Erythroblast (primary cell): ENCODE measurements at regions not wholly inside any gene's neighbourhood (a gene's known extent, or its start where the extent isn't known, plus 50 kb on each side); places are given as distances from the start of the nearest gene placed in this dataset.

Experiments used
- DNase-seq, 2 experiments: peaks; one replicate each; lab custom pipeline; 2025; lab: John Stamatoyannopoulos, UW
- GATA1 ChIP-seq: IDR thresholded peaks from 2 replicates; pipeline ENCODE4 v1.6.1; 2011; ENCODE audit warnings: low read depth, mild to moderate bottlenecking, control low read depth, low read length, moderate library complexity
- POLR2A ChIP-seq: IDR thresholded peaks from 2 replicates; pipeline ENCODE4 v1.6.1; 2011; ENCODE audit warnings: mild to moderate bottlenecking, low read length

DNA sequence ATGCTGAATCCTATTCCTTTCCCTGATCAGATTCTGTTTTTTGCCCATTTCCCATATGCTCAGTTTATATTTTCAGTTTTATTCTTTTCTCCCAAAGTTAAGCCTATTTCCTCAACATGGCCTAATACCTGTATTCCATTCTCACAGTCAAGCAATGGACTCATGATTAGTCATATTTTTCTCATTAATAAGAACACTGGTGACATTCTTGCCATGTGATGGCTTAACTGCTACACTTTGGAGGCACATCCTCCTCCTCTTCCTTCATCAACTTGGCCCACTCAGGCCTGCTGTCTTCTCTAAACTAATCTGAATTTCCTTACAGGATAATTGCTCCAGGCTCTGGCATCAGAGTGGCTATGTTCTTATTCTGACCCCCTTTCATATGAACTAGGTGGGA, 679.2 kb downstream of the NYAP2 start:
- TF ChIP-seq GATA1 (no peak), POLR2A (no peak)
- DNase-seq, result no peak

DNA sequence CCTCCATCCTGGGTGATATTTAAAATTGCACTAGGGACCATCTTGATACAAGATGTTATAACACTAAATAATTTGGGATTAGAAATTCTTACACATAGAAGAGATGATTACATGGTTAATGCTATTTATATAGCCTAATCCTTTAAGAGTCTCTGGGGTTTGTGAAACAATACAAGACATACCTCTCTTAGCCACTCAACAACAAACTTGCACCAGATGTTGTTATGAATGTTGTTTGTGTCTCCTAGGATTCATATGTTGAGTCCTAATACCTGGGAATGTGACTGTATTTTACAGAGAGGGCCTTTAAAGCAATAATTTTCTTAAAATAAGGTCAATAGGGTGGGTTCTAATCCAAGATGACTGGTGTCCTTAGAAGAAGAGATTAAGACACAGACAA, 678.3 kb downstream of the NYAP2 start:
- TF ChIP-seq POLR2A (no peak), GATA1 (no peak)
- no peak for DNase-seq

DNA sequence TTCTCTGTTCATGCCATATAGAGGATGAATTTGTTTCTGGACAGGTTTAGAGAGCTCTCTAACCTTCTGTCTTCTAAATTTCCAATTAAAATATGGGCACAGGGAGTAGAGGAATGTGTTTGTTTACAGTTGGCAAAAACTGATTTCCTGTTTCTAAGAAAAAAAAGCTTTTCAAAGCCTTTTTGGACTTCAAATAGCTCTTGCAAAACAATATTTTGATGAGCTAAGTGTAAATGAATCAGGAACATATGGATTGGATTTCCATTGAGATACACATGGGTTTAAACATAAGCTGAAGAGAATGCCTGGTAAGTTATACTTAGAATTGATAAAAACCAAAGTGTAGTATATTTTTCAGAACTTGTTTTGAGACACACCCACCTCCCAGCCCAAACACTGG, 677.5 kb downstream of the NYAP2 start:
- DNase-seq, result no peak
- no peak for TF ChIP-seq POLR2A

DNA sequence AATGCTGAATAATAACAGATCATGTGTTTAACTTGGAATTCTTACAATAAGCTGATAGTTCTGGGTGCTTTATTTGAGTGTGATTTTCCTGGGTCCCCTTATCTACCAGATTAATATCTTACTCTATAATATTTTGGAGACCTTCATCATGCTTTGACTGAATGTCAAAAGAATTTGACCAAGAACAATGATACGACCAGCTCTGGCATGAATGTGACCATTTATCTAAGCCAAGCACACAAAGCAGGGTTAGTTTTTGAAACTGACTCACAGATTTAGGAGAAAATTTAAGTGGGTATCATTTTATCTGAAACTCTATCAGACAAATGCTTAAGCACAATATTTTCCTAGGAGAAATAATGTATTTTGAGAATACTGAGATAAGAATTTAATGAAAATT, 677.0 kb downstream of the NYAP2 start:
- no peak for TF ChIP-seq POLR2A
- no peak for TF ChIP-seq GATA1
- DNase-seq, result no peak

DNA sequence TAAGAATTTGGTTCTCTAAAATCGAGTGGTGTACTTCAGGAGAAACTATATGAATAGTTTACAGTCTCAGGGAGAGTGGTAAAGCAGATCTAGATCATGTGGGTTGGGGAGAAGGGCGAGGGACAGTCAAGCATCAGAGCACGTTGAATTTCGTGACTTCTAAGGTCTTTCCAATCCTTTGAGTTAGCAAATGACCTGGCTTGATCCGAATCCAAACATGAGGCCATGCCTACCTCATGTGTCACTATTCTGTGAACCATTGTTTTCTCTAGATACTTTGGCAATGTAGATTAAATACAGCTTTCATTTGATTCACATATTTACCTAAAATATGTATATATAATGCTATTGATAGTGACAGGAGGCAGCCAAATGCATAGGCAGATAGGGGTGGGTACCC, 674.9 kb downstream of the NYAP2 start:
- no peak for DNase-seq

DNA sequence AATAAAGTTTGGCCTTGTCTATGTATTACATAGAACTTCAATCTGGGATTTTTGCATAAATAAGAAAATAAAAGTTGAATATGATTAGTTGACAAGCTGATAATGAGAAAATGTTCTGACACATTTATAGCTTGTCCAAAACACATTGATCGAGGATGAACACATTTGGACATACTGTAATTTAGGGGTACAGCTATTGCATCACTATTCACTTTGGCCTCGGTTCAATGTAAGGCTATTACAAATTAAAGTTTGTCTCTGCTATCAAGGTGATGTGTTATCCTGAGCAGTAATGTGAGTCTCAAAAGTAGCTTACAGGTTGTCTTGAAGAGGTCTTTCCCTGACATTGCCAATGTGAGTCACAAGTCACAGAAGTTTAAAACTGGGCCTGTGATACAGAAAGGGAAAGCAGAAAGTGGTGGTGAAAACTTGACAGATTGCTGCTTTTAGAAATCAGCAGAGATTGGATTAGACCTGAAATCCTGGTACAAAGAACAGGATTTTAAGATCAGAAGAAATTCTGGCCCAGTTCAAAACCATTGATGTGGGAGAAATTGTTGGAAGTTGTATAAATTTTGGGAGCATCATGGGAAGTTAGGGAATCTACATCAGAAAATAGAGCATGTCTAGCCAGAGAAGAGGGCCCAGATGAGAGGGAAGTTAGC, 674.1 kb downstream of the NYAP2 start:
- no peak for TF ChIP-seq POLR2A
- TF ChIP-seq GATA1, result no peak
- no peak for DNase-seq

More for the DNA sequence above, 674.9 kb downstream of the NYAP2 start:
- no peak for TF ChIP-seq POLR2A
- TF ChIP-seq GATA1, result no peak

DNA sequence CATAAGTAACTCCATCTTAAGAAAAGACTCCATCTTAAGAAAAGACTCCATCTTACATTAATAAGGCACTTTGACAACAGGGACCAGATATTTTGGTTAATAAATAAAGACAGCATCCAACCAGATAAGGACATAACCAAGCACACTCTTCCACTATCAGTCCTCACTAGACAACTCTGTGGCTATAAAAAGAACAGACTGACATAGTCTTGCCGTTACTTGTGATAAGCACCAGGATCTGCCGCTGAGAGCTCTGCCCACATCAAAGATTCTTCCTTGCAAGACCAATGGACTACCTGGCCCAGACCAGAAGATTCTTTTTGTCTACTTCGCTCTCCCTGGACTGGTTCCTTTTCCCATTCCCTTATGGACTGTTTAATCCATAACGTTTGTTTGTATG, 667.4 kb downstream of the NYAP2 start:
- no peak for TF ChIP-seq POLR2A
- TF ChIP-seq GATA1, result no peak

DNA sequence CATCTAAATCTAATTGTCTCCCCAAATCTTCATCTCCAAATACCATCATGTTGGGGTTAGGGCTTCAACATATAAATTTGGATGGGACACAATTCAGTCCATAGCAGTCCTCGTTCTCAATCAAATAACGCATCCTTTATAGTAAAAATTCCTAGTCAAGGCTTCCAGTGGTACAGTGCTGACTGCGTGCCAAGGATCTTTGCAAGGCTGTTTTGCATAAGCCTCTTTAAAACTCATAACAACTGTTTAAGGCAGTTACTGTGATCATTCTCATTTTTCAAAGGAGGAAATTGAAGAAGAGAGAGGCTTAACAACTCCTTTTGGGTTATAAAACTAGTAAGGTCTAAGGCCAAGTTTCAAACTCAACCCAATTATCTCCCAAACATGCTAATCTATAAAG, 666.9 kb downstream of the NYAP2 start:
- DNase-seq, result no peak

More for the DNA sequence above, 667.4 kb downstream of the NYAP2 start:
- DNase-seq, result no peak

DNA sequence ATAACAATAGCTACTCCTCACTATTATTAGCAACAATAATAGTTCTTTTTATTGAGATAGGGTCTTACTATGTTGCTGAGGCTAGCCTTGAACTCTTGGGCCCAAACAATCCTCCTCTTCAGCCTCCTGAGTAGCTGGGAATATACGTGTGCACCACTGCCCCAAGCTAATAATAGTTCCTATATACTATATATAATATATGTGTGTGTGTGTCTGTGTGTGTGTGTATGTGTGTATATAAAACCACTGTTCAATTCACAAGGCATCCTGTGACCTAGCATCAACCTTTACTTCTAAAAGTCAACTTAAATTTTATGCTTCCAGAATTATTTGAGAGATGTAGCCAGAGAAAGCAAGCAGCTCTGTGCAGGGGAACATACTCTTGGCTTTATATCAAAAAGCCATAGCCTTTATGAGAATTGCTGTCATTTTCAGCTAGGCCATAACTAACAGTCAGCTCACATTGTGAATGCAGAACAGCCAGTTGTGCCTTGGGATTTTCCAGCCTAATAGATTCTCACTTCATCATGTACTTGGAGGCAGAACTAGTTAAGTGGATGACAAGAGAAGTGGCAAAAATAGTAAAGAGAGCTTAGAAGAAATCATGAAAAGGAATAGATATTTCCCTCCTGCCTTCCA, 665.5 kb downstream of the NYAP2 start:
- TF ChIP-seq POLR2A (no peak), GATA1 (no peak)
- DNase-seq, result no peak

More for the DNA sequence above, 666.9 kb downstream of the NYAP2 start:
- no peak for TF ChIP-seq POLR2A
- TF ChIP-seq GATA1, result no peak

DNA sequence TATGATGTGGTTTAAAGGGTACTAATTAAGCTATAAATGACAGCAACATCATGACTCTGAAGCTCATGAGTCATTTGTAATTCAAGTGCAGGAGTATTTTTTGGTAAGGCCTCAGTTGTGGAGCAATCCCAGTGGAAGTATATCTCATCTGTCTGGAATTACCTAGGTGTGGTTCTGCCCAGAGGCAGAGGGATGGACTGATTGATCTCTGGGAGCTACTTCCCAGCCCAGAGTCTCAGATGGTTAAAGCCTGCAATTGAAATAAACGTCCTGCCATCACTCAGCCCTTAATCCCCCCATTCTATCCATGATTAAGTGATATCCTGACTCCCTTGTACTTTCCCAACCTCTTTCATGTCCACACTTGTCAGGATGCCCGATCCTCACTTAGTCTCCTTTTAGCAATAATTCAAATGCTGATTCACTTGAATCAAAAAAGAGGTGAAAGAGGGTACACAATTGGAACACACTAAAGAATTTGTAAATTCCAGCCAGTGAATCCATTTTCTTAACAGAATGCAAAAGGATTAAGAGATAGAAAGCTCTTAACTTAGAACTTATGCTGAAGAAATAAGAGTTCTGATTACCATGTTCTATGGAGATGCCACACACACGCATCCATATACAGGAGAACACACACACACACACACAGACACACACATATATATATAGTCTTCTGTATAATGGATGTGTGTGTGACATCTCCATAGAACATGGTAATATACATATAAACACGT, 664.4 kb downstream of the NYAP2 start:
- TF ChIP-seq POLR2A, result no peak
- no peak for TF ChIP-seq GATA1

DNA sequence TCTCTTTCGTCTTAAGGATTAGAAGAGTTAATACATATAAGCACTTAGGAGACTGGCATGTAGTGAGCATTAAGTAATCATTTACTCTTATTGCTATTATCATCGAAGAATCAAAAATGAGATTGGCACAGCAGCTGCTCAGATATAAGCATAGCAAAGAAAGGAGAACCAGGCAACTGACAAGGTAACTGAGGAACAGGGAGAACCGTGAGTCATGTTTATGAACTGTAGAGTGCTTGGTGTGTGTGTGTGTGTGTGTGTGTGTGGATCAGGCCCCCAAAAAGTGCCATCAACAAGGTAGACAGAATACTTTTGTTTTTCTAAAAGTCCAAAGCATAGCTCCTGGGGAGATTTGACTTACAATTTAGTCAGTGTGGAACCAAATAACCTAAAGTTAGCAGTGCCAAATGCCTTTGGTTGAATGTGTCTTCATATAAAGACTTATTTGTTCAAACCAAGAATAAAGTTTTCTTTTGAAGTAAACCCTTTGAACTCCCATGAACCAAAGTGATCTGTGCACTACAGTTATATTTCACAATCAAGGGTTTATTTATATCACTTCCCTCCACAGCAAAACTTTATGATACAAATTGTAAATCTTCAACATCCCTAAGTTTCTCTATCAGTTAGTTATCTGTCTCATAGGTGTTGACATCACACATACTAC, 660.6 kb downstream of the NYAP2 start:
- no peak for TF ChIP-seq GATA1
- no peak for TF ChIP-seq POLR2A
- DNase-seq, result no peak

More for the DNA sequence above, 664.4 kb downstream of the NYAP2 start:
- no peak for DNase-seq

DNA sequence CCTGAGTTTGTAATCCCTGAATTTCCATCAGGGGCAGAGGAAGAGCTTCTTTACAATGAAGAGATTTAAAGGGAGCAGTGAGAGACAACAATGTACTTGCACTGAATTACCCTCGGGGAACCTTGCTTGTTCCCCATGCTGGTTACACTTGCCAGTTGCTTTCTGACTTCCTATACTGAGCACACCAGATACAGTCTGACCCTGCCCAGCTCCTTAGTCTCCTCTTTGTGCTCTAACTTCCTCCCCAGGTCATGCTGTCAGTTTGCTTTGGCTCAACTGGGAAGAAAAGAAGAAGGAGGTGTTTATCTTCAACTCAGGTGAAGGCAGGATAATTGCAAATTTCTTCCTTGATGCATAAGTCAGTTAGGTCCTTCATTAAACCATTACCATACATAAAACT, 658.4 kb downstream of the NYAP2 start:
- no peak for DNase-seq
- TF ChIP-seq POLR2A, result no peak
- TF ChIP-seq GATA1, result no peak

DNA sequence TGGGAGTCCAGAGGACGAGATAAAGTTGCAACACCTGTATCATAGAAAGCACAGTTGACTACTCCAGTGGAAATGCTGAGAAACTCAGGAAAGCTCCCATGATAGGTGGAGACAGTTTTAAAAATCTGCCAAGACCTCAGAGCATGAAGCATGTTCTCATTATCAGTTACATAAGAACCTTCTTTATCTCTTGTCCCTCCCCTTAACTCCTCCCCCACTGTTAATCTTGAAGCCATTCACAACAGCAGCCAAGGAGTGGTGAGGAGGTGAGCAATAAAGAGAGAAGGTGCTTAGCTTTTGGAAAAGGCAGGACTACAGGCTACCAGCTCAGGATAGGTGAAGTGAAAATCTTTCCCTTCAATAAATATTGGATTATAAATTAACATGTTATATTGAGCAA, 657.9 kb downstream of the NYAP2 start:
- TF ChIP-seq GATA1 (no peak), POLR2A (no peak)
- no peak for DNase-seq

DNA sequence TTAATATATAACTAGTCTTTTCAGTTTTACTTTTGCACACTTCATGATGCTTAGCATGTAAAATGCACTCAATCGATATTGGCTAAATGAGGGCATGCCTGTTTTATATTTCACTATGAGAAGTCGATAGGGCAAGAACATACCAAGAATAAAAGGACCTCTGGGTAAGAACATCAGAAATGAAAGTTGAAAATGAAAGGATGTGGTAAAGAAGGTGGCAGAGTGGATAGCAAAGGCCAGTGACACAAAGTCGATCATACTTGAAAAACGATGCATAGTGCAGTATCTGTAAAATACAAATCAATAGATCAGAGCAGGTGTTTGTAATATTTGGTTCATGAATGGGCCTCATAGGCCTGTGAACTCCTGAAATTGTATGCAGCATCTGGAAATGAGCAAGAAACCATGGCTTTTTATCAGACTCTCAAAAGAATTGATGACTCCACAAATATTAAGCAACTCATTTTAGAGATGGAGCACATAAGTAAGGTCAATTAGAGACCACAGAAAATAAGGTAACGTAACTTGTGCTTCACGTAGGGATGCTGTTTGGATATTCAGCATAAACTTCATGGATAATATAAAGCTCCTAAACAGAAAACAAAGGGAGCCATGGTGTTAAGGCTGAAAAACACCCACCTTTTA, 653.4 kb downstream of the NYAP2 start:
- DNase-seq, result no peak
- no peak for TF ChIP-seq GATA1
- no peak for TF ChIP-seq POLR2A
